ENCODE measurements at regions not wholly inside any gene's neighbourhood (a gene's known extent, or its start where the extent isn't known, plus 50 kb on each side); places are given as distances from the start of the nearest gene placed in this dataset.
"Not testable (repeated sequence)": the region's sequence is repeated elsewhere in the genome, so short reads cannot be mapped to it uniquely, and the experiment has no call there.

DNA sequence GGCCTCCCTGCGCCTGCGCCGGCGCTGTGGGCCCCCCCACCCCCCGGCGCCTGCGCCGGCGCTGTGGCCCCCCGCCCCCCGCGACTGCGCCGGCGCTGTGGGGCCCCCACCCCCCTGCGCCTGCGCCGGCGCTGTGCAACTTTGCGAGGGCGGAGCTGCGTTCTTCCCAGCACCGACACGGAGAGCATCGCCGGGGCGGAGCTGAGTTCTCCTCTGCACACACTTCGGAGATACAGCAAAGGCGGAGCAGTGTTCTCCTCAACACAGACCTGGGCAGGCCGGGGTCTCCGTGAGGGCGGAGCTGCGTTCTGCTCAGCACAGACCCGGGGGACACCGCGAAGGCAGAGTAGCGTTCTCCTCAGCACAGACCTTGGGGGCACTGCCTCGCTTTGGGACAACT, 1478.3 kb upstream of the TPTE start:
- H3K9me3 Mint-ChIP-seq (ENCODE audit: unreplicated experiment); H3K36me3 Mint-ChIP-seq (ENCODE audit: insufficient read depth, unreplicated experiment): not testable (repeated sequence)

GRCh38 chr21:9046870-9047269, 1474.5 kb upstream of the TPTE start:
- CTCF ChIA-PET: not testable (repeated sequence)

More for the DNA sequence above, 1478.3 kb upstream of the TPTE start:
- BruUV-seq (replicated peaks); H3K27me3 Mint-ChIP-seq (ENCODE audit: insufficient read depth, unreplicated experiment); H3K27ac Mint-ChIP-seq (ENCODE audit: low read depth, unreplicated experiment); DNase-seq (ENCODE audit: unreplicated experiment); POLR2A ChIA-PET; intact Hi-C loops (cut with micrococcal nuclease); CTCF ChIA-PET; H3K4me1 Mint-ChIP-seq (ENCODE audit: insufficient read depth, unreplicated experiment); H3K4me3 Mint-ChIP-seq (ENCODE audit: unreplicated experiment): not testable (repeated sequence)

DNA sequence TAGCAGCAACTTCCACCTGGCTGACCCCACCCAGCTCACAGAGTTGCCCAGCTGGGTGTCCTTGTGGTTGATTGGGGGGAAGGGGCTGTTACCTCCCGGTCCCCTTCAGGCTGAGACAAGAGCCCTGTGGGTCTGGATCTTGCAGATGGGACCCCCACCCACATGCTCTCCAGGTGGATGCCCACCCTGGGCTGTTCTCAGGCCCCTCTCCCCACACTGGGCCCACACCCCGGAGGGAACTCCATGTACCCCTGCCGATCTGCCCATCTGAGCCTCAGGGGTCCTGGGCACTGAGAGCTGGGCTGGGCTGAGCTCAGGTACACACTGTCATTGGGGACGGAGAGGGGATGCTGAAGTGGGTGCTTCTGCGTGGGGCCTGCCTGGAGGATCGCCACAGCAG, 1453.9 kb upstream of the TPTE start:
- H3K4me1 Mint-ChIP-seq (ENCODE audit: insufficient read depth, unreplicated experiment); CTCF ChIA-PET; POLR2A ChIA-PET; DNase-seq (ENCODE audit: unreplicated experiment); H3K36me3 Mint-ChIP-seq (ENCODE audit: insufficient read depth, unreplicated experiment); H3K4me3 Mint-ChIP-seq (ENCODE audit: unreplicated experiment); intact Hi-C loops (cut with micrococcal nuclease); H3K27me3 Mint-ChIP-seq (ENCODE audit: insufficient read depth, unreplicated experiment); BruUV-seq (replicated peaks); H3K27ac Mint-ChIP-seq (ENCODE audit: low read depth, unreplicated experiment); H3K9me3 Mint-ChIP-seq (ENCODE audit: unreplicated experiment): not testable (repeated sequence)

More at GRCh38 chr21:9046870-9047269, 1474.5 kb upstream of the TPTE start:
- DNase-seq (ENCODE audit: unreplicated experiment); H3K9me3 Mint-ChIP-seq (ENCODE audit: unreplicated experiment); H3K27me3 Mint-ChIP-seq (ENCODE audit: insufficient read depth, unreplicated experiment); H3K36me3 Mint-ChIP-seq (ENCODE audit: insufficient read depth, unreplicated experiment); H3K27ac Mint-ChIP-seq (ENCODE audit: low read depth, unreplicated experiment); H3K4me3 Mint-ChIP-seq (ENCODE audit: unreplicated experiment); POLR2A ChIA-PET; H3K4me1 Mint-ChIP-seq (ENCODE audit: insufficient read depth, unreplicated experiment); intact Hi-C loops (cut with micrococcal nuclease); BruUV-seq (replicated peaks): not testable (repeated sequence)

- BruUV-seq (replicated peaks); DNase-seq (ENCODE audit: unreplicated experiment); H3K36me3 Mint-ChIP-seq (ENCODE audit: insufficient read depth, unreplicated experiment); intact Hi-C loops (cut with micrococcal nuclease); H3K4me1 Mint-ChIP-seq (ENCODE audit: insufficient read depth, unreplicated experiment); CTCF ChIA-PET; POLR2A ChIA-PET; H3K27ac Mint-ChIP-seq (ENCODE audit: low read depth, unreplicated experiment); H3K4me3 Mint-ChIP-seq (ENCODE audit: unreplicated experiment); H3K9me3 Mint-ChIP-seq (ENCODE audit: unreplicated experiment); H3K27me3 Mint-ChIP-seq (ENCODE audit: insufficient read depth, unreplicated experiment): not testable (repeated sequence)
Observed at GRCh38 chr21:9068622-9069021, 1452.8 kb upstream of the TPTE start.

GRCh38 chr21:9070703-9071102, 1450.7 kb upstream of the TPTE start:
- not testable (repeated sequence) for BruUV-seq (replicated peaks); DNase-seq (ENCODE audit: unreplicated experiment); H3K27ac Mint-ChIP-seq (ENCODE audit: low read depth, unreplicated experiment)

GRCh38 chr21:9073010-9073409, 1448.4 kb upstream of the TPTE start:
- H3K27me3 Mint-ChIP-seq (ENCODE audit: insufficient read depth, unreplicated experiment); H3K4me3 Mint-ChIP-seq (ENCODE audit: unreplicated experiment); H3K4me1 Mint-ChIP-seq (ENCODE audit: insufficient read depth, unreplicated experiment); POLR2A ChIA-PET; intact Hi-C loops (cut with micrococcal nuclease); H3K9me3 Mint-ChIP-seq (ENCODE audit: unreplicated experiment); DNase-seq (ENCODE audit: unreplicated experiment); H3K27ac Mint-ChIP-seq (ENCODE audit: low read depth, unreplicated experiment); H3K36me3 Mint-ChIP-seq (ENCODE audit: insufficient read depth, unreplicated experiment); CTCF ChIA-PET; BruUV-seq (replicated peaks): not testable (repeated sequence)

More at GRCh38 chr21:9070703-9071102, 1450.7 kb upstream of the TPTE start:
- H3K27me3 Mint-ChIP-seq (ENCODE audit: insufficient read depth, unreplicated experiment); H3K9me3 Mint-ChIP-seq (ENCODE audit: unreplicated experiment); intact Hi-C loops (cut with micrococcal nuclease); CTCF ChIA-PET; H3K36me3 Mint-ChIP-seq (ENCODE audit: insufficient read depth, unreplicated experiment); H3K4me1 Mint-ChIP-seq (ENCODE audit: insufficient read depth, unreplicated experiment); H3K4me3 Mint-ChIP-seq (ENCODE audit: unreplicated experiment); POLR2A ChIA-PET: not testable (repeated sequence)
- TF ChIP-seq, protein P1, sequence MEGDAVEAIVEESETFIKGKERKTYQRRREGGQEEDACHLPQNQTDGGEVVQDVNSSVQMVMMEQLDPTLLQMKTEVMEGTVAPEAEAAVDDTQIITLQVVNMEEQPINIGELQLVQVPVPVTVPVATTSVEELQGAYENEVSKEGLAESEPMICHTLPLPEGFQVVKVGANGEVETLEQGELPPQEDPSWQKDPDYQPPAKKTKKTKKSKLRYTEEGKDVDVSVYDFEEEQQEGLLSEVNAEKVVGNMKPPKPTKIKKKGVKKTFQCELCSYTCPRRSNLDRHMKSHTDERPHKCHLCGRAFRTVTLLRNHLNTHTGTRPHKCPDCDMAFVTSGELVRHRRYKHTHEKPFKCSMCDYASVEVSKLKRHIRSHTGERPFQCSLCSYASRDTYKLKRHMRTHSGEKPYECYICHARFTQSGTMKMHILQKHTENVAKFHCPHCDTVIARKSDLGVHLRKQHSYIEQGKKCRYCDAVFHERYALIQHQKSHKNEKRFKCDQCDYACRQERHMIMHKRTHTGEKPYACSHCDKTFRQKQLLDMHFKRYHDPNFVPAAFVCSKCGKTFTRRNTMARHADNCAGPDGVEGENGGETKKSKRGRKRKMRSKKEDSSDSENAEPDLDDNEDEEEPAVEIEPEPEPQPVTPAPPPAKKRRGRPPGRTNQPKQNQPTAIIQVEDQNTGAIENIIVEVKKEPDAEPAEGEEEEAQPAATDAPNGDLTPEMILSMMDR (IDR thresholded peaks at IDR 0.05; ENCODE audit: unreplicated experiment): peak; percentile 9

- POLR2A ChIA-PET; intact Hi-C loops (cut with micrococcal nuclease); DNase-seq (ENCODE audit: unreplicated experiment); H3K4me3 Mint-ChIP-seq (ENCODE audit: unreplicated experiment); H3K27ac Mint-ChIP-seq (ENCODE audit: low read depth, unreplicated experiment); H3K36me3 Mint-ChIP-seq (ENCODE audit: insufficient read depth, unreplicated experiment); H3K9me3 Mint-ChIP-seq (ENCODE audit: unreplicated experiment); H3K27me3 Mint-ChIP-seq (ENCODE audit: insufficient read depth, unreplicated experiment); BruUV-seq (replicated peaks); CTCF ChIA-PET; H3K4me1 Mint-ChIP-seq (ENCODE audit: insufficient read depth, unreplicated experiment): not testable (repeated sequence)
Observed at GRCh38 chr21:9074772-9075171, 1446.6 kb upstream of the TPTE start.

- BruUV-seq (replicated peaks); H3K27ac Mint-ChIP-seq (ENCODE audit: low read depth, unreplicated experiment); H3K9me3 Mint-ChIP-seq (ENCODE audit: unreplicated experiment); H3K27me3 Mint-ChIP-seq (ENCODE audit: insufficient read depth, unreplicated experiment); H3K36me3 Mint-ChIP-seq (ENCODE audit: insufficient read depth, unreplicated experiment); H3K4me3 Mint-ChIP-seq (ENCODE audit: unreplicated experiment); CTCF ChIA-PET; H3K4me1 Mint-ChIP-seq (ENCODE audit: insufficient read depth, unreplicated experiment); intact Hi-C loops (cut with micrococcal nuclease); DNase-seq (ENCODE audit: unreplicated experiment); POLR2A ChIA-PET: not testable (repeated sequence)
Observed at GRCh38 chr21:9083091-9083826, 1438.1 kb upstream of the TPTE start.

DNA sequence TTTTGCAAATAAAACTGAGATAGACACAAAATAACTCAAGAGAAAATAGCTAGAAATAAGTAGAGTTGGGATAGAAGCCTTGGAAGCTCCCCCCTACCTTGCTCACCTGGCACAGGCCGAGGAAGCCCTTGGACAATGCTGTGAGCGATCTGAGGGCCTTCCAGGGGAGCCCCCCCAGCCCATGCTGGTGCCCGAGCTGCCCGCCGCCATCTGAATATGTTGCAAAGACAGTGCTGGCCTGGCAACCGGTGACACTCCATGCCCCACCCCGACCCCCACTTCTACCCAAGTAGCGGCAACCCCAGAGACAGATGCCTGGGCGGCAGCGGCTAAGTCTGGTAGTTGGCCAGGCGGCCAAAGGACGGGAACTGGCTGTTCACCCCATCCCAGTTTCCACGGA, 1435.1 kb upstream of the TPTE start:
- H3K36me3 Mint-ChIP-seq (ENCODE audit: insufficient read depth, unreplicated experiment); H3K4me1 Mint-ChIP-seq (ENCODE audit: insufficient read depth, unreplicated experiment); H3K9me3 Mint-ChIP-seq (ENCODE audit: unreplicated experiment); H3K27me3 Mint-ChIP-seq (ENCODE audit: insufficient read depth, unreplicated experiment); intact Hi-C loops (cut with micrococcal nuclease); H3K4me3 Mint-ChIP-seq (ENCODE audit: unreplicated experiment); DNase-seq (ENCODE audit: unreplicated experiment); CTCF ChIA-PET; POLR2A ChIA-PET; H3K27ac Mint-ChIP-seq (ENCODE audit: low read depth, unreplicated experiment); BruUV-seq (replicated peaks): not testable (repeated sequence)
